LNCAP (cell line): ENCODE measurements at regions not wholly inside any gene's neighbourhood (a gene's known extent, or its start where the extent isn't known, plus 50 kb on each side); places are given as distances from the start of the nearest gene placed in this dataset.

ENCODE experiments used
- TF ChIP-seq, protein P1 (sequence below): fragments of 450-650 bp; IDR thresholded peaks from 2 replicates; pipeline ENCODE4 v1.5.1; 2017; ENCODE audit warnings: mild to moderate bottlenecking

DNA sequence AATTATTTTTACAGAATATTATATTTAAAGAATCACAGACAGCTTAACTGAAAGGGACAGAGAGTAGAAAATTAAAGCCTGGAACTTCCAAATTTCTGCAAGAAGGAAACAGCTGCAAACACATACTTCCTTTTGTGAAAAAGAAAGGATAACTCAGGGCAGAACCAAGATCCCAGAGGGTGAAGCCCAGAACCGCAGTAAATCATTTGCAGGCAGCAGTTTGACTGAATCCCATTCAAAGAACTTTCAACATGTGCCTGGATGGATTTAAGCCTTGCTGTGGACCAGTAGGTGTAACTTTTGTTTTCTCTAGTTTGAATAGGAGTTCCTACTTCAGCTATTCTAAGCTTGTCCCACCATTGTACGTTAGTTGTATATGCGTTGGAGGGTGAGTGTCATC is 733.2 kb downstream of the ROBO2 start:
- TF ChIP-seq, protein P1, sequence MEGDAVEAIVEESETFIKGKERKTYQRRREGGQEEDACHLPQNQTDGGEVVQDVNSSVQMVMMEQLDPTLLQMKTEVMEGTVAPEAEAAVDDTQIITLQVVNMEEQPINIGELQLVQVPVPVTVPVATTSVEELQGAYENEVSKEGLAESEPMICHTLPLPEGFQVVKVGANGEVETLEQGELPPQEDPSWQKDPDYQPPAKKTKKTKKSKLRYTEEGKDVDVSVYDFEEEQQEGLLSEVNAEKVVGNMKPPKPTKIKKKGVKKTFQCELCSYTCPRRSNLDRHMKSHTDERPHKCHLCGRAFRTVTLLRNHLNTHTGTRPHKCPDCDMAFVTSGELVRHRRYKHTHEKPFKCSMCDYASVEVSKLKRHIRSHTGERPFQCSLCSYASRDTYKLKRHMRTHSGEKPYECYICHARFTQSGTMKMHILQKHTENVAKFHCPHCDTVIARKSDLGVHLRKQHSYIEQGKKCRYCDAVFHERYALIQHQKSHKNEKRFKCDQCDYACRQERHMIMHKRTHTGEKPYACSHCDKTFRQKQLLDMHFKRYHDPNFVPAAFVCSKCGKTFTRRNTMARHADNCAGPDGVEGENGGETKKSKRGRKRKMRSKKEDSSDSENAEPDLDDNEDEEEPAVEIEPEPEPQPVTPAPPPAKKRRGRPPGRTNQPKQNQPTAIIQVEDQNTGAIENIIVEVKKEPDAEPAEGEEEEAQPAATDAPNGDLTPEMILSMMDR = no peak

DNA sequence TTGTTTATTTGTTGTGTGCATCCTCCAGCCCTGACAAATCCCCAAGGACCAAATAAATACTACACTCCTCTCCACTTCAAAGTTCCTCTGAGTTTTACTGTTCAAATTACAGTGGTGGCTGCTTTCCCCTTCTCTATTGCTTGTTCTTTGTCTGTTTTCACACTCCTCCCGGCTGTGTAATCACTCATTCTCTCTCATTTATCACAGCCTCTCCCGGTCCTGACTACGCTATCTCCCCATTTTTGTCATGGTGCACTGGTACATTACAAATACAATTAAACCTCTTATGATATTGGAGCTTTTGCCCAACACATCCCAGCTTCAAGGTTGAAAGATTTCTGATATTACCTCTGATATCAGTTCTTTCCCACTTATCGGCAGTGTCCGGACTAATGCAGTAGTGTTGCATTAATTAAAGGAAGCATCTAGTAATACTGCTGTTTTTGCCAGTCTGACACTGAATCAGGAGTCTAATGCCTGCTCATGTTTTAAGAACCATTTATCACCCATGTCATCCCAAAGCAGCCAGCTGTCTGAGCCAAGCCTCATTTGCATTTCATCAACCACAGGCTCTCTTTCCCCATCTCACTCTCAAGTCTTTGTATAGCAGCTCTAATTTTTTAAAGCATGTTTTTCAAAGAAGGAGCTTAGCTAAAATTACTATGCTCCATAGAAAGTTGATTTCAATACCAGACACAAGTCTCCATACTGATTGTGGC is 740.5 kb downstream of the ROBO2 start:
- TF ChIP-seq, protein P1 = no peak

DNA sequence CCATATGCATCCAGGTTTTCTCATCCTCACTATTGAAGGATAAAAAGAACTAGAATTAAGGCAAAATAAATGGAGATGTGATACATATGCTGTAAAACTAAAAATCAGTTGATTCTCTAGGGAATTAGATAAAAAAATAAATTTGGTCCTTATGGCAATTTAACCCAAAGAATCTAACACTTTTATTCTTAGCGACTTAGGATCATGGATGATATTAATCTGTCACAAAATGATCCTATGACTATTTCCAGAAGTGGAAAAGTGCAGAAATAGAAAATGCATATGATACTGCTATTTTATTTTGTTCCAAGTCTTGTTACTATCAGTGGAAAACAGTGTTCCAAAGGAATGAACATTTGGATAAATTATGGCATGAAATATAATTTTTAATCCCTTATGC is 746.3 kb downstream of the ROBO2 start:
- TF ChIP-seq, protein P1 = no peak

DNA sequence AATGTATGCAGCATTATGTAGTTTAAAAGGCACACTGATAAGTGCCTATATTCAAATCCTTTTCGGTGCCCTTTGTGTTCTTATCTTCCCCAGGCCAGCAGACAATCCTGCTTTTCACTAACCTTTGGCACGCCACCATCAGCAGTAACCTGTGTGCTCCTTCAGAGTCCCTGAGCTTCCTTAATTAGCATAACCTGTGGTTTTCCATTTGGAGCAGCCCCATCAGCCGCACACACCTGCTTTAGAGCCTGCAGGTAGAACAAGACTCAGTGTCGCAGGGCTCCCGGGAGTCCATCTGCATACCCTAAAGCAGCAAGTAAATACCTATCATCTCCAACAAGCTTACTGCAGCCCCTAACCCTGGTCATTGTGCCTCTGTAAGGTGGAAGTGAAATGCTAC is 755.1 kb downstream of the ROBO2 start:
- TF ChIP-seq, protein P1 = no peak

DNA sequence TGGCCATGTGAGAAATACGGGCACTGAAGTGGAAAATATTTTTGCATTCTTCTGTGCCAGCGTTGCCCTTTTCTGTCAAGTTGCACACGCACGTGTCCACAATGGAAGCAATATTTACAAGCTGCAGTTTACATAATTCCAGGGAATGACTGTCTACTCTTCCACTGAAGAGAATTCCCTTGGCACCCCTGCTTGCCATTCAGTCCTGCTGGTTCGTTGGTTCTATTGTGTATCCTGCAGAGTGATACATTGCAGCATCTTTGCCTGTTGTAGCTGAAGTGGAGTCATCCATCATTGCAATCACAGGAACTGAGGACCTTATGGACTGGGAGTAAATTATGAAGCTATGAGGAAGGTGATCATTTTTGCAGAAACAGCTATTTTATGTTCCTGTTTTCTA is 759.4 kb downstream of the ROBO2 start:
- TF ChIP-seq, protein P1 = no peak

DNA sequence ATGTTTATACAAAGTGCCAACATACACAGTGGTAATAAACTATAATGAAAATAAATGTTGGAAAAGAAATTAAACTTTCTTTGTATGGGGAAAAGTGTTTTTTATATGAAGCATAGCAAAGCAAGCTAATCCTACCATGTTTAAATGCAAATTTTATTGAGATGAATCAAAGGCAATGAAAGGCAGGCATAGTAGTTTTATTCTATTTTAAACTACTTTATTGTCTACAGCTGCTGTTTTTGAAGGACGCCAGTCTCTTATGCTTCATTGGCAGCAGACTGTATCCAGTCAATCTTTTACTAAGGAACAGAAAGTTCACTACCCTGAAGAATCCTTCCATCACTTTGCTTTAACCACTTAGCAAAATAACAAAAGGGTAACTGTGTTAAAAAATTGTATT is 761.0 kb downstream of the ROBO2 start:
- TF ChIP-seq, protein P1 = no peak

DNA sequence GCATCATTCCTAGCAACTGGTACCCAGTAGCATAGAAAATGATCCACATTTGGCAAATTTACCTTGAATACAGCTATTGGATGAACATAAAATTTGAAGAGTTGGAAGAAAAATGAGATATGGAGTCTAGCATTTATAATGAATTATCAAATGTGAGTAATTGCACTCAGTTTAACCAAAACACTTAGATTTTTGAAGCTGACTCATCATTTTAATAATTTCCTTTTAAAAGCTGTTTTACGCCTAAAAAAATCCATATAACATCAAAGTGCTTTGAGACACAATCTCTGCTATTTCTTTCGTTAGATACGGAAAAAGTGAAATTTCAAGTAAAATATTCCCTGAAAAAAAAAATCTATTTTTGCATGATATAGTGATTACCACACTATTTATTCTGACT is 767.4 kb downstream of the ROBO2 start:
- TF ChIP-seq, protein P1 = no peak

DNA sequence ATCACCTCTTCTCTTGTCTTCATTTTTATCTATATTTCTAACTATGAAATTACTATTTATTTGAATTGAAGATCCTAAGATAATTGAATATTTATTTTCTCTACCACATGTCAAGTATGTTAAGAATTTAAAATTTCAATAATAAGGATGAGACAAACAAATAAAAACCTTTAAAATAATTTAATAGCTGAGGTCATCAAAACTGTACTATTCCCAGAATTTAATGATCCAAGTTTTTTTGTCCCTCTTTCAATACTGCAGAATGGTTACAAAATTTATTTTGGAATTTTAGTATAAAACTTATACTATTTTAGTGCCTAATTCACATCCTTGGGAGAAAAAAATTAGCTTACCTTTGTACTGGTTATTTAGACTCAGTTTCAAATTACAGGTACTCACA is 774.9 kb downstream of the ROBO2 start:
- TF ChIP-seq, protein P1 = no peak
